NT2/D1 (cell line): ENCODE measurements at regions not wholly inside any gene's neighbourhood (a gene's known extent, or its start where the extent isn't known, plus 50 kb on each side); places are given as distances from the start of the nearest gene placed in this dataset.

Source experiments
- DNase-seq: peaks from one replicate; pipeline ENCODE4 v3.0.0-alpha.2; 2011; ENCODE audit warnings: low read depth, low spot score
- H3K27me3 ChIP-seq: 2 replicates; pipeline ENCODE4 v1.6.0; 2011; ENCODE audit warnings: mild to moderate bottlenecking; ENCODE audit not compliant: insufficient read length, insufficient read depth
- H3K36me3 ChIP-seq: 2 replicates; pipeline ENCODE4 v1.6.1; 2011; ENCODE audit warnings: mild to moderate bottlenecking, low read length, mixed read lengths; ENCODE audit not compliant: insufficient read depth, insufficient read length
- H3K4me1 ChIP-seq: 2 replicates; pipeline ENCODE4 v1.5.1; 2011; ENCODE audit not compliant: insufficient read depth, insufficient read length
- H3K4me3 ChIP-seq: 2 replicates; pipeline ENCODE4 v1.5.1; 2011; ENCODE audit warnings: low read depth; ENCODE audit not compliant: insufficient read length
- H3K9ac ChIP-seq: 2 replicates; pipeline ENCODE4 v1.6.0; 2011; ENCODE audit warnings: low read depth; ENCODE audit not compliant: insufficient read length
- H3K9me3 ChIP-seq: 2 replicates; pipeline ENCODE4 v1.5.1; 2011; ENCODE audit warnings: mild to moderate bottlenecking, low read length; ENCODE audit not compliant: insufficient read depth
- SUZ12 ChIP-seq: IDR thresholded peaks from 2 replicates; pipeline ENCODE4 v1.6.1; 2011; ENCODE audit not compliant: insufficient read length, insufficient read depth; ENCODE audit errors: extremely low read depth
- YY1 ChIP-seq: IDR thresholded peaks from 2 replicates; pipeline ENCODE4 v1.6.1; 2011; ENCODE audit not compliant: insufficient read length, insufficient read depth
- ZNF274 ChIP-seq: IDR thresholded peaks from 2 replicates; pipeline ENCODE4 v1.6.1; 2011; ENCODE audit warnings: mild to moderate bottlenecking, low read depth, low read length

DNA sequence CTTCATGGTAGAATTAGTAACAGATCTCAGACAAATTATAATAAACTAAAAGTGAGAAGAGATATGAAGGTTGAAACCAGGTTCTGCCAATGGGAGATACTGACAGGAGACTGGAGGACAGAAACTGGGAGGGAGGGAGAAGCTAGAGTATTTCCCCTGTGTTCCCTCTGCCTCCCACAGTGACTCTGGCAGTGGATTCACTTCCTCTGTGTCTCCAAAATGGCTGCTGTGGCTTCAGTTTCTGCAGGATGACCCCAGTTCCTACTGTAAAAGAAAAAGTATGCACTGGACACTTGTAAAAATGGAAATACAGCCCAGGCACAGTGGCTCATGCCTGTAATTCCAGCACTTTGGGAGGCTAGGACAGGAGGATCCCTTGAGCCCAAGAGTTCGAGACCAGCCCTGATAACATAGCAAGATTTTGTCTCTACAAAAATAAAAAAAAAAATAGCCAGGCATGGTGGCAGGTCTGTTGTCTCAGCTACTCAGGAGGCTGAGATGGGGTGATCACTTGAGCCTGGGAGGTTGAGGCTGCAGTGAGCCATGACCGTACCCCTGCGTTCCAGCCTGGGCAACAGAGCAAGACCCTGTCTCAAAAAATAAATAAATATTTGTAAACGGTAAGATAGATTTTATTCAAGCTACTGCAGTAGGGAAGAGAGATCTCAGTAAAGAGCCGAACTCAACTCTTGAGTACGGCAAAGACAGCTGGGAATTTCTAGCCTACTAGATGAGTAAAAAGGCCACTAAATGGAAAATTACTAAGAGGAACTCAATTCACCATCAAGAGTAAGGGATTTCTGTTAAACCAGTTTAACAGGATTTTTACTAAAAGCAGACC lies 156.6 kb upstream of the TRIM24 start:
- Histone ChIP-seq H3K4me1 (no peaks in the 10 kb centered on the region), H3K36me3 (no peaks in the 10 kb centered on the region), H3K9me3 (no peaks in the 10 kb centered on the region), H3K27me3 (no peaks in the 10 kb centered on the region), H3K4me3 (no peak overlapping the region), H3K9ac (no peak overlapping the region)
- TF ChIP-seq ZNF274: no peak
- no peak for TF ChIP-seq YY1
- TF ChIP-seq SUZ12: no peak
- no peak for DNase-seq

DNA sequence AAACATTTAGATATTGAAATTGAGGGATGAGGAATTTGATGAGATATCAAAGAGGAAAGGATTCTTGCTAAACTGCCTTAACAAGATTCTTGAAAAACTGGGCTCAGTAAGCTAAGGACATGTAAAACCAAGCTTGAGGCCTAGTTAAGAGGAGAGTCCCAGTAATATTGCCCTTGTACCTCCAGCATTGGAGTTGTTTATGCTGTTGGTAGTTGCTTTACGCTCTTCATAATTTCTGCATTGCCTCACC lies 156.1 kb upstream of the TRIM24 start:
- Histone ChIP-seq H3K27me3 (no peaks in the 10 kb centered on the region), H3K4me3 (no peak overlapping the region)
- TF ChIP-seq SUZ12 (no peak), YY1 (no peak), ZNF274 (no peak)

DNA sequence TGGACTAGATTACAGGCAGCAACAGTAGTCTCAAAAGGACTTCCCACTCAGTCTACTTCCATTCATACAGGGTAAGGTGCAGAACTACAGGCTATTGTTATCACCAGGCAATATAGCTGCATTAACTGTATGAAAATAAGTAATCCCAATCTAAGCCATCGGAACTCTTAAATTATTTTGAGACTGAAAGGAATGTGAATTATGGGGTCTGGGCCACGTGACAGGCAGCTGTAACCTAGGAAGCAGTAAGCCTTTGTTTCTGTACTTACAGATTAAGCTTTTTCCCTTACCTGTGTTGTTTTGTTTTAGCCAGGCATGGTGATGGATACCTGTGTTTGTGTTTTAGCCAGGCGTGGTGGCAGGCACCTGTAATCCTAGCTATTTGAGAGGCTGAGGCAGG lies 152.4 kb upstream of the TRIM24 start:
- no peak overlapping the region for H3K9ac ChIP-seq
- no peaks in the 10 kb centered on the region for H3K36me3 ChIP-seq
- no peaks in the 10 kb centered on the region for H3K4me1 ChIP-seq
- DNase-seq: no peak
- TF ChIP-seq SUZ12 (no peak), ZNF274 (no peak), YY1 (no peak)
- no peaks in the 10 kb centered on the region for H3K27me3 ChIP-seq
- no peaks in the 10 kb centered on the region for H3K9me3 ChIP-seq
- H3K4me3 ChIP-seq: no peak overlapping the region

More for the DNA sequence above, 156.1 kb upstream of the TRIM24 start:
- no peaks in the 10 kb centered on the region for H3K4me1 ChIP-seq
- no peak for DNase-seq
- H3K36me3 ChIP-seq: no peaks in the 10 kb centered on the region
- no peak overlapping the region for H3K9ac ChIP-seq
- no peaks in the 10 kb centered on the region for H3K9me3 ChIP-seq

DNA sequence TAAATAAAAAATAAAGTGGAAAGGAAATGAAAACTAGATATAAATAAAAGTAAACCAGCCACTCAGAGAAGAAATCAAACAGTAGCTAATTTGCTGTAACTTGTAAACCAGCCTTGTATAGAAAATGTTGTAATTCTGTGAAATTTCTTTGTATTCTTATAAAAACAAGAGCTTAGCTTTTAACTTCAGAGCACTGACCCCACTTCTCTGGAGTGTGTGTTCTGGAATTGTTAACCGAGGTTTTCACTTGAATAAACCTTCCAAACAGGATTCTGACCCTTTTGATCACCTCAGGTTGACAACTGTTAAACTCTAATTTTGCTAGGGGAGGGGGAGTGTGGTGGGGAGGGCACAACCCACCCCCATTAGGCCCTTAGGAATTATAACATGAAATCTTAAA lies 151.9 kb upstream of the TRIM24 start:
- no peak overlapping the region for H3K4me3 ChIP-seq
- H3K27me3 ChIP-seq: no peaks in the 10 kb centered on the region
- DNase-seq: no peak
- H3K4me1 ChIP-seq: no peaks in the 10 kb centered on the region
- TF ChIP-seq SUZ12 (no peak), ZNF274 (no peak), YY1 (no peak)
- no peak overlapping the region for H3K9ac ChIP-seq
- no peaks in the 10 kb centered on the region for H3K36me3 ChIP-seq
- H3K9me3 ChIP-seq: no peaks in the 10 kb centered on the region

DNA sequence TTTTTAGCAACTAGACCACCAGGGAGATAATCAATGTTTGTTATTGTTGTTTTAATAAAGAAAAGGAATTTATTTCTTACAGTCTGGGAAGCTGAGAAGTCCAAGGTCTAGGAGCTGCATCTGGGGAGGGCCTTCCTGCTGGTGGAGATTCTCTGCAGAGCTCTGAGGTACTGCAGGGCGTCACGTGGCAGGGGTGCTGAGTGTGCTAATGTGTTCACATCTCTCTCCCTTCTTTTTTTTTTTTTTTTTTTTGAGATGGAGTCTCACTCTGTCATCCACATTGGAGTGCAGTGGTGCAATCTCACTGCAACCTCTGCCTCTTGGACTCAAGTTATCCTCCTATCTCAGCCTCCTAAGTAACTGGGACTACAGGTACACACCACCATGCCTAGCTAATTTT lies 150.9 kb upstream of the TRIM24 start:
- Histone ChIP-seq H3K4me1 (no peaks in the 10 kb centered on the region), H3K9ac (no peak overlapping the region), H3K9me3 (no peaks in the 10 kb centered on the region), H3K27me3 (no peaks in the 10 kb centered on the region), H3K36me3 (no peaks in the 10 kb centered on the region), H3K4me3 (no peak overlapping the region)
- DNase-seq: no peak
- no peak for TF ChIP-seq ZNF274
- TF ChIP-seq SUZ12: no peak
- TF ChIP-seq YY1: no peak

DNA sequence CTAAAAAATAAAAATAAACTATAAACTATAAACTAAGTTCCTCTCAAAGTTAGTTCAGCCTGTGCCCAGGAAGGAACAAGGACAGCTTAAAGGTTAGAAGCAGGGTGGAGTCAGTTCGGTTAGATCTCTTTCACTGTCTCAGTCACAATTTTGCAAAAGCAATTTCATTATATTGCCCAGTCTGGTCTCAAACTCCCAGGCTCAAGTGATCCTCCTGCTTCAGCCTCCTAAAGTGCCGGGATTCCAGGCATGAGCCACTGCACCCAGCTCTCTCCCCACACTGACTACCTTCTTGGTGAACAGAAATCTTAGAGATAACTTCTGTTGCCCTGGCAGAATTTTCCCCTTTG lies 146.3 kb upstream of the TRIM24 start:
- TF ChIP-seq ZNF274 (no peak), SUZ12 (no peak), YY1 (no peak)
- Histone ChIP-seq H3K4me1 (no peaks in the 10 kb centered on the region), H3K4me3 (no peak overlapping the region), H3K9ac (no peak overlapping the region), H3K36me3 (no peaks in the 10 kb centered on the region), H3K9me3 (no peaks in the 10 kb centered on the region), H3K27me3 (no peaks in the 10 kb centered on the region)
- DNase-seq: no peak

DNA sequence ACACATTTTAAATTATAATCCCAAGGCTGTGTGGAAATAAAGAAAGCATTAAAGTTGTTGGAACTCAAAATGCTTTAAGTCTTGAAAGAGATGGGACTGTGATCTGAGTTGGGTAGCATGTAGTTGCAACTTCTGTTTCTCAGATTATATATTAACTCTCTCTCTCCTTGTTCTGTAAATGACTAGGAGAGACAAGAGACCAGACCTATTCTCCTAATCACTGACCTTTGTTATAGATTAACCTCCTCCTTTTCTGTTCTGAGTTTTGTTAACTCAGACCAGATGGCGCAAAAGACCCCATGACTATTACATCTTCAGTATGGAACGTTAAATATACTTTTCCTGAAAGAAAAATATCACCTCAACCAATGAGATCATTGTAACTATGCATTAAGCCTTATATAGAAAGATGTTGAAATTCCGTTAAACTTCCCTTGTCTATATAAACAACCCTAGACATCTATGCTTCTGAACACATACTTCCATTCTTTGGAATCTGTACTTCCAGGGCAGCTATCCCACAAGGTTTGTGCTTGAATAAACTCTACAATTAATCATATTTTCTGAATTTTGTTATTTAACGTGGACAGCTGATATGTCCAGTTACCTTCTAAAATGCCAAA lies 143.5 kb upstream of the TRIM24 start:
- peaks cover 2% of the 10 kb centered on the region for H3K4me1 ChIP-seq
- H3K9me3 ChIP-seq: no peaks in the 10 kb centered on the region
- no peak for TF ChIP-seq YY1
- TF ChIP-seq SUZ12: no peak
- no peak for TF ChIP-seq ZNF274
- no peak overlapping the region for H3K9ac ChIP-seq
- no peak for DNase-seq
- H3K36me3 ChIP-seq: no peaks in the 10 kb centered on the region
- no peaks in the 10 kb centered on the region for H3K27me3 ChIP-seq
- no peak overlapping the region for H3K4me3 ChIP-seq

DNA sequence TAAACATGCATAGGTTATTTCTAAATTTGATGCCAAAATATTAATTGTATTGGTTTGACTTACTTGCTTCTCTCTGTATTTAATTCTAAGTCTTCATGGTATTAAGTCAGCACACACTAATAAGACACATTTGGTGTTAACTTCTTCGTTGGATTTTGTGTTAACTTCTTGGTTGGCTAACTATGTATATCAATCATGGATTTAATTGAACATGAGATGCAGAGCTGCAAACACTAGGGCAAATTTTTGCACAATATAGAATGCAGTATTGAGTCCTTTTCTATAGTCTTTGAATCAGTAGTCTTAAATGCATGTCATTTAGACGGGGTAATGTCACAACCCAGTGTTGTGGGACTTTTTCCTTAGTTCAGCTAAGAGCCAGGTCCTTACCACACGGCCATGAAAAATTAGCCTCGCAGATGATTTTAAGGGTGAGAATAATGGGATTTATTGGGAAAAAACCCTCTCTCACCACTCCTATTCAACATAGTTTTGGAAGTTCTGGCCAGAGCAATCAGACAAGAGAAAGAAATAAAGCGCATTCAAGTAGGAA lies 142.9 kb upstream of the TRIM24 start:
- DNase-seq: no peak
- Histone ChIP-seq H3K9me3 (no peaks in the 10 kb centered on the region), H3K9ac (no peak overlapping the region), H3K36me3 (no peaks in the 10 kb centered on the region), H3K27me3 (no peaks in the 10 kb centered on the region), H3K4me1 (peaks cover 2% of the 10 kb centered on the region), H3K4me3 (no peak overlapping the region)
- no peak for TF ChIP-seq YY1
- no peak for TF ChIP-seq SUZ12
- TF ChIP-seq ZNF274: no peak
